Muscle layer of colon (tissue), 2 donors: ENCODE measurements at regions not wholly inside any gene's neighbourhood (a gene's known extent, or its start where the extent isn't known, plus 50 kb on each side); places are given as distances from the start of the nearest gene placed in this dataset.

ENCODE experiments used
- H3K27ac ChIP-seq: one replicate; pipeline ENCODE4 v1.7.0; 2013; ENCODE audit warnings: low read depth, mild to moderate bottlenecking, low read length, moderate library complexity
- H3K27me3 ChIP-seq, 2 donors: one replicate each; pipeline ENCODE4 v1.7.0; 2013; ENCODE audit warnings: low read length in 2 of 2, mild to moderate bottlenecking in 2 of 2; ENCODE audit not compliant: insufficient read depth in 2 of 2, control insufficient read depth in 1 of 2
- H3K36me3 ChIP-seq: one replicate; pipeline ENCODE4 v1.7.0; 2013; ENCODE audit warnings: mild to moderate bottlenecking, low read length; ENCODE audit not compliant: insufficient read depth
- H3K4me1 ChIP-seq: one replicate; pipeline ENCODE4 v1.7.0; 2013; ENCODE audit warnings: mild to moderate bottlenecking, low read length; ENCODE audit not compliant: insufficient read depth
- H3K4me3 ChIP-seq, 2 donors: one replicate each; pipeline ENCODE4 v1.7.0; 2013; ENCODE audit warnings: low read length in 2 of 2, low read depth in 1 of 2, mild to moderate bottlenecking in 1 of 2, moderate library complexity in 1 of 2
- H3K9ac ChIP-seq: one replicate; pipeline ENCODE4 v1.7.0; 2013; ENCODE audit warnings: low read length
- H3K9me3 ChIP-seq: one replicate; pipeline ENCODE4 v1.7.0; 2013; ENCODE audit warnings: mild to moderate bottlenecking, low read length
- donor health status: abdominal sarcoma.
- donor health status: Adenocarcinoma of cecum.

DNA sequence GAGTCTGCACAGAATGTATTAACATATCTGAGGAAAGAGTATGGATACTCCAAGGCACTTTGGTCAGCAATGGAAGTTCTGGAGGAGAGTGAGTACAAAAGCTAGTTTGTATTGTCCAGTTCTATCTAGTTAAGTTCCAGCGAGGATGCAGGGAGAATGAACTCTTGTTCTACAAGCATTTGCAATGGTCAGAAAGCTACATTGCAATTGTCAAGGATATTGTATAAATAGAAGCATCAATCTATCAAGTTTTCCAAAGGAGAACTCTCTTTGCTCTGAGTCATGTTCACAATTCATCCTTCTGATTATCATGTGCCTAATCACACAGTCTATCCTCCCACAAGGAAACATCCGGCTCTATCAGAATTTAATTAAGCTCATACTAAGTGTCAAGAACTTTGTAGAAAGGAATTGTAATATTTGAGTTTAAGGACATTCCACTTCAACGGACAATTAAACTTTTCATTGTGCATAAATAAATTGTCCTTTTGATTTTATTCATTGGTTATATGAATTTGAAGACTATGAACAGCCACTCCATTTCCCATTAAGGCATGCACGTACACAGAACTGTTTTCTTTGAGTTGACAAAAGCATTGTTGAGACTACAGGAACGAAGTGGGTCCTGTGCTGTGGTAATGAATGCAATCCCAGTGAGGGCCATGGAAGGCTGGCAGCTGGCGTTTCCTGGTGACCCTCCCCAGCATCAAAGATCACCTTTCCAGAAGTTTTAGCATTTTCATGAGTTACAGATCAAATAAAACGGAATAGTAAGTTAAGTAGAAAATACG is 973.5 kb upstream of the GOT2 start:
- Histone ChIP-seq H3K4me3 (no peak overlapping the region), H3K4me1 (no peaks in the 10 kb centered on the region), H3K27ac (no peak overlapping the region), H3K9ac (no peak overlapping the region), H3K9me3 (no peaks in the 10 kb centered on the region), H3K27me3 (no peaks in the 10 kb centered on the region), H3K36me3 (no peaks in the 10 kb centered on the region)

DNA sequence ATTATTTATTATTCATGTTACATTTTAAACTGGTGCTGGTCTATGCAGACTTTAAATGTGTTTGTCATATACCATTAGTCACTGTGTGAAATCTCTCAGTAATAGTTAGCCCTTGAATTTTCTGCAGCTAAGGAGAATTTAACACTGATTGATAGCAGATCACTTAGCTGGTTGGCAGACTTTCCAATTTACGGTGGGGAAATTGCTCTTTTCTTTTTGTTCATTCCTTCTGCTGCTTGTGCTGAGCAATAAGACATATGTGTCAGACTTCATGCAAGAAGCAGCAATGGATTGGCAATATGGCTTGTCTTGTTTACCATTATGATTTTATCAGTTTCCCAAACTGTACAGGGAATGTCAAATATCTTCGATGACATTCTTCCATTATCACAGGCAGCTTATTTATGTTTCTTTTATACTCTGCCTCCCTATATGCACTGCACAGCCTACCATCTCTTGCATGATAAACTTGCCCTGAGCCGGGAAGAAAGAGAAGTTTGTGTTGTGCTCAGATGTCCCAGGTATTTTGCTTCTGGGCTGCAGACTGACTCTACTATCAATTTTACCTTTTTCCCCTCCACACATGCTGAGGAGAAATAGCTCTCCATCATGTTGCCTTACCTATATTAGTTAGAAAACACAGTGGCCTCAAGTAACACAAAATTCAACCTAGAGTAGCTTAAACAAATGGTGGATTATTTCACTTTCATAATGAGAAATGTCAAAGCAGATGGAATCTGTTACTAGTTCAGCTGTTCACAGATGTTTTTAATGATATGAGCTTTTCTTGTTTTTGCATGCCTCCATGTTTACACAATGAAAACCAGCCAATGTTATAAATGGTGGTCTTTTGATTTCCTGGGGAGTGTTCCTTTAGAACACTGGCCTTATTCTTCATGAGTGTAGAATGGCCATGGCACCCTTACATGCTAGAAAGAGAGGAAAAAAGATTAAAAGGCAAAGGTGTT is 968.1 kb upstream of the GOT2 start:
- H3K9ac ChIP-seq: no peak overlapping the region
- H3K4me3 ChIP-seq: no peak overlapping the region
- no peaks in the 10 kb centered on the region for H3K9me3 ChIP-seq
- no peaks in the 10 kb centered on the region for H3K4me1 ChIP-seq
- no peaks in the 10 kb centered on the region for H3K36me3 ChIP-seq
- no peak overlapping the region for H3K27ac ChIP-seq
- H3K27me3 ChIP-seq: no peaks in the 10 kb centered on the region

DNA sequence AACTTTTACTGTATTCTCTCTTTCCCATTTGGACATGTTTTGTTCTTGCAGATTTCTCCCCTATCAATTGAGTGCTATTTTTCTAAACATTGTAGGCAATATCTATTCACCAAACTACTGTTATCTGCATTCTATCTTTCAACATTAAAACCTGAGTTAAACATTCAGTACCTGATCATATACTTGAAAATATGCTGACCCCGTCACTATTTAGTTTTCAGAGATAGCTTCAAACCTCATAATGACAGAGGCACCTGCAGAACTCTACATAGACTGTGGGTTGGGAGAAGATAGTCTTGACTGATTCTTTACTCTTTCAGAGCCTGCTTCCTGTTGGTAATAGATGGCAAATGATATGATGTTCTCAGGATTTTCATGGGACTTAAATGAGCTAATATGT is 965.7 kb upstream of the GOT2 start:
- H3K27me3 ChIP-seq: no peaks in the 10 kb centered on the region

DNA sequence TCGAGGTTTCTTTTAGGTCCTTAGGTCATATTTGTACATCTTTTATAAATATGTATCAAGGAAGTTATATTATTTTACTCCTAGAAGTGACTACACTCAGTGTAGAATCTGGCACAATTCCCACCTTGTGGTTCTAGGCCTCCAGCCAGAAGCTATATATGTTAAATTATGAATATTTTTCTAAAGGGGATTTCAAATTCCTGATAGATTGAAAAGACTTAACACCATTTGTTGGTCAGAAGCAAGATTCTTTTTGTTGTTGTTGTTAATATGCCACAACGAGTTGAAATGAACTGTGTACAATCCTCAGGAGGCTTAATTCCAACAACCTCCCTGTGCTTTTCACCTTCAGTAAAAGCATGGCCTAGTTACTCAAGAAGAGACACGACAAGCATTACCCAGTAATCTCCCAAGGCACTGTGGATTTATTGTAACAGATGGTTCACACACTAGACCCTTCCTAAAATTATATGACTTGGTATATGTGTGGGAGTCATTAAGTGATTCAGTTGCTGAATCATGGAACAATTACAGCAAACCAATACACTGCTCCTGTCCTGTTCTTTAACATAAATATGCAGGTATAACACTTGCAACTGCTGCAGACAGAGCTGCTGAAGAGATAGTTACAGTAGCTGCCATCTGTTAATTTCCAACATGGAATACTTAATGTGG is 964.4 kb upstream of the GOT2 start:
- Histone ChIP-seq H3K9me3 (no peaks in the 10 kb centered on the region), H3K9ac (no peak overlapping the region), H3K4me1 (no peaks in the 10 kb centered on the region), H3K27ac (no peak overlapping the region), H3K4me3 (no peak overlapping the region), H3K36me3 (no peaks in the 10 kb centered on the region), H3K27me3 (no peaks in the 10 kb centered on the region)

More for the DNA sequence above, 965.7 kb upstream of the GOT2 start:
- H3K36me3 ChIP-seq: no peaks in the 10 kb centered on the region
- H3K9me3 ChIP-seq: no peaks in the 10 kb centered on the region
- no peak overlapping the region for H3K4me3 ChIP-seq
- no peak overlapping the region for H3K9ac ChIP-seq
- no peaks in the 10 kb centered on the region for H3K4me1 ChIP-seq
- no peak overlapping the region for H3K27ac ChIP-seq

DNA sequence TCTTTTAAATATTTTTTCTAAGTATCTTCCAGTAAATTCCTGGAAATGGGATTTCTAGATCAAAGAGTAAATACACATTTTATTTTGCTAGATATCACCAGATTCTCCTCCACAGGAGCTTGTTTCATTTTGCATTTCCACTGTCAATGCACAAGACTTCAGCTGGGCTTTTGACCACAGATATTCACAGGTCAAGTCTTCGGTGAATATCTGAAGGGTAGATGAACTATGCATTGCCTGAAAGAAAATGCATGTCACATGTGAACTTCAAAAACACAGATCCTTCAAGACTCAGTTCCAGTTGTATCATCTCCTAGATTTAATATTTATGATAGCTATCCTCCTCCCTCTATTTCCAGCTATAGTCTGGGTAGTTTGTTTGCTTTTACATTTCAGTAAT is 963.6 kb upstream of the GOT2 start:
- no peaks in the 10 kb centered on the region for H3K4me1 ChIP-seq
- H3K9ac ChIP-seq: no peak overlapping the region
- no peaks in the 10 kb centered on the region for H3K9me3 ChIP-seq
- H3K36me3 ChIP-seq: no peaks in the 10 kb centered on the region
- H3K4me3 ChIP-seq: no peak overlapping the region
- H3K27me3 ChIP-seq: no peaks in the 10 kb centered on the region
- H3K27ac ChIP-seq: no peak overlapping the region

DNA sequence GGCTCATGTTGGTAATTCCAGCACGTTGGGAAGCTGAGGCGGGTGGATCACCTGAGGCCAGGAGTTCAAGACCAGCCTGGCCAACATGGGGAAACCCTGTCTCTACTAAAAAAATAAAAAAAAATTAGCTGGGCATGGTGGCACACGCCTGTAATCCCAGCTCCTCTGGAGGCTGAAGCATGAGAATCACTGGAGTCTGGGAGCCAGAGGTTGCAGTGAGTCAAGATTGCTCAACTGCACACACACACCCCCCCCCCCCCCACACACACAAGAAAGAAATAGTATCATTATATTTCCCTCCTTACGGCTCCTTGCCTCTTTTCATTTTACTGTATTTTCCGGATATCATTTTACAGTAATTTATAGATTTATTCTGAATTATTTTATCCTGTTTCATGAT is 963.1 kb upstream of the GOT2 start:
- H3K4me3 ChIP-seq: no peak overlapping the region
- H3K4me1 ChIP-seq: no peaks in the 10 kb centered on the region
- H3K9ac ChIP-seq: no peak overlapping the region
- no peaks in the 10 kb centered on the region for H3K36me3 ChIP-seq
- no peak overlapping the region for H3K27ac ChIP-seq
- no peaks in the 10 kb centered on the region for H3K27me3 ChIP-seq
- H3K9me3 ChIP-seq: no peaks in the 10 kb centered on the region

DNA sequence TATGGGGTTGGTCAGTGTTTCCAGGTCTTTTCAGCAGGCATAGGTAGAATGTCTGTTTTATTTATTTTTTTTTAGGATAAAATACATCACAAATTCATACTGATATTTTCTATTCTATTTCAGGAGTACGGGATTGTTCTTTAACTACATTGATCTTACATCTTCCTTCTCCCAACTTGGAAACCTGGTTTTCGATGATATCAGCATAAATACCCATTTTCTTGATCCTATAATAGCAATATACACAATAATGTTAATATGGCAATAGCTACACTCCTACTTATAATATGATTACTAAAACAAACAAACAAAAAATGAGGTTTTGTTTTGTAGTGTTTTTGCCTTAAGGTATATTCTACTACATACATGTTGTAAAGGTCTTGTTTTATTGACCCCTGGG is 962.4 kb upstream of the GOT2 start:
- Histone ChIP-seq H3K4me1 (no peaks in the 10 kb centered on the region), H3K9ac (no peak overlapping the region), H3K9me3 (no peaks in the 10 kb centered on the region)

DNA sequence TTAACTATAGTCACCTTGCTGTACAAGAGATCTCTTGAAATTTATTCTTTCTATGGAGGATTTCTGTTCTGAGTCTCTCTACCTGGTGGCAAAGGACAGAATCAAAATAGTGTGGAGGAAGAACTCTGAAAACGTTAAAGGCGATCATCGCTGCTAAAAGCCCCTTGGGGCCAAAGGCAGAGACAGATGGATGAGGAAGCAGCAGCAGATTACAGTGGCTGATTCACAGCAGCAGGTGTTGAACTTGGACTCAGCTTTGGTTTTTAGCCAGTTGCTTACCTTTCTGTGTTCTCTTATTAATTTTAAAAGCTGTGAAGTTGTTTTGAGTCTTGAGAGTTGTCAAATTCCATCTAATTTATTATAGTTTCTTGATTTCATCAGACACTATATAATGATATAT is 956.1 kb upstream of the GOT2 start:
- Histone ChIP-seq H3K4me3 (no peak overlapping the region), H3K9ac (no peak overlapping the region), H3K27me3 (no peaks in the 10 kb centered on the region), H3K4me1 (no peaks in the 10 kb centered on the region), H3K27ac (no peak overlapping the region), H3K36me3 (no peaks in the 10 kb centered on the region), H3K9me3 (no peaks in the 10 kb centered on the region)

More for the DNA sequence above, 962.4 kb upstream of the GOT2 start:
- no peak overlapping the region for H3K4me3 ChIP-seq
- no peaks in the 10 kb centered on the region for H3K36me3 ChIP-seq
- H3K27me3 ChIP-seq: no peaks in the 10 kb centered on the region
- H3K27ac ChIP-seq: no peak overlapping the region

DNA sequence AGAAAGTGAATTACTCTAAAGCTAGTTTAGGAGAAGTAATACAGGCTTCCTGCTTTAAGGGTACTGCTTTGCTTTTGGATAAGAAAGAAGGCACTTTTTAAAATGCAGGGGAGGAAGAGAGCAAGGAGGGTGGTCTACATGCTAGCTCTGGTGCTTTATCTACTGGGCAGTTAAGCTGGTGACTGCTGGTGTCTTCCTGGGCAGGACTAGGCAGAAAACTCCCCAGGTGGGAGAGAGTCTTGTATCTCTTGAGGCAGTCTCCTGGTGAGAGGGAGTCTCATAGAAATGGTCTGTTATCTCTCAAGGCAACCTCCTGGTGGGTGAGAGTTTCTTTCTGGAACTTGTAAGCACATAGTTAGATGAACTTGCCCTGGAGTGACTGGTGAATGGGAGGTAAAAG is 953.9 kb upstream of the GOT2 start:
- Histone ChIP-seq H3K4me1 (no peaks in the 10 kb centered on the region), H3K4me3 (no peak overlapping the region), H3K9ac (no peak overlapping the region), H3K36me3 (no peaks in the 10 kb centered on the region), H3K9me3 (no peaks in the 10 kb centered on the region), H3K27me3 (no peaks in the 10 kb centered on the region), H3K27ac (no peak overlapping the region)

DNA sequence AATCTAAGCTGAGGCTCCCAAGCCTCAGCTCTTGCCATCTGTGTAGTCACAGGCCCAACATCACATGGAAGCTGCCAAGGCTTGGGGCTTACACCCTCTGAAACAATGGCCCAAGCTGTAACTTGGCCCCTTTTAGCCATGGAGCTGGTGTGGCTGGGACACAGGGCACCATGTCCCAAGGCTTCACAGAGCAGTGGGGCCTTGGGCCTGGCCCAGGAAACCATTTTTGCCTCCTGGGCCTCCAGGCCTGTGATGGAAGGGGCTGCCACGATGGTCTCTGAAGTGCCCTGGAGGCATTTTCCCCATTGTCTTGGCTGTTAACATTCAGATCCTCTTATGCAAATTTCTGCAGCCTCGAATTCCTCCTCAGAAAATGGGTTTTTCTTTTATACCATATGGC is 952.3 kb upstream of the GOT2 start:
- H3K9me3 ChIP-seq: no peaks in the 10 kb centered on the region
- no peaks in the 10 kb centered on the region for H3K4me1 ChIP-seq
- H3K27ac ChIP-seq: no peak overlapping the region
- H3K36me3 ChIP-seq: no peaks in the 10 kb centered on the region
- H3K9ac ChIP-seq: no peak overlapping the region
- H3K27me3 ChIP-seq: no peaks in the 10 kb centered on the region
- no peak overlapping the region for H3K4me3 ChIP-seq

DNA sequence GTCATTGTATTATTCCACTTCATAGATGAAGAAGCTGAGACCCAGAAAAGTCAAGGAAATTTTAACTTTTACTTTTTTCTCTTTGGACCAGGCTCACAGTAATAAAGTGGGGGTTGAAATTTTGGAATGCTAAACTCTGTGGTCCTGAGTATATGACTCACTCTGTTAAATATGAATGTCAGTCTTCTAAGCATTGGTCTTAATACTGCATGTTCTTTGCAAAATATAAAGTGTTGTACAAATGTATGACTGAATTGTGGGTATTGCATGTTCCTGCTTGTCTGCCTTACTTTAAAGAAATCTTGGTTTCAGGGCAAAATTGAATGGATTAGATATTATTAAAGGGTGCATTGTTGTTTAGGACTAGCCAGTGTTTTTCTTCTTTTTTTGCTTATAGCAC is 950.8 kb upstream of the GOT2 start:
- Histone ChIP-seq H3K27me3 (no peaks in the 10 kb centered on the region), H3K4me1 (no peaks in the 10 kb centered on the region), H3K9ac (no peak overlapping the region), H3K4me3 (no peak overlapping the region), H3K36me3 (no peaks in the 10 kb centered on the region), H3K27ac (no peak overlapping the region), H3K9me3 (no peaks in the 10 kb centered on the region)
